Medulla oblongata (tissue), 1 donor: ENCODE measurements at regions not wholly inside any gene's neighbourhood (a gene's known extent, or its start where the extent isn't known, plus 50 kb on each side); places are given as distances from the start of the nearest gene placed in this dataset.

Source experiments
- DNase-seq: peaks from one replicate; pipeline ENCODE4 v3.0.0-alpha.2; 2015; ENCODE audit errors: extremely low spot score

DNA sequence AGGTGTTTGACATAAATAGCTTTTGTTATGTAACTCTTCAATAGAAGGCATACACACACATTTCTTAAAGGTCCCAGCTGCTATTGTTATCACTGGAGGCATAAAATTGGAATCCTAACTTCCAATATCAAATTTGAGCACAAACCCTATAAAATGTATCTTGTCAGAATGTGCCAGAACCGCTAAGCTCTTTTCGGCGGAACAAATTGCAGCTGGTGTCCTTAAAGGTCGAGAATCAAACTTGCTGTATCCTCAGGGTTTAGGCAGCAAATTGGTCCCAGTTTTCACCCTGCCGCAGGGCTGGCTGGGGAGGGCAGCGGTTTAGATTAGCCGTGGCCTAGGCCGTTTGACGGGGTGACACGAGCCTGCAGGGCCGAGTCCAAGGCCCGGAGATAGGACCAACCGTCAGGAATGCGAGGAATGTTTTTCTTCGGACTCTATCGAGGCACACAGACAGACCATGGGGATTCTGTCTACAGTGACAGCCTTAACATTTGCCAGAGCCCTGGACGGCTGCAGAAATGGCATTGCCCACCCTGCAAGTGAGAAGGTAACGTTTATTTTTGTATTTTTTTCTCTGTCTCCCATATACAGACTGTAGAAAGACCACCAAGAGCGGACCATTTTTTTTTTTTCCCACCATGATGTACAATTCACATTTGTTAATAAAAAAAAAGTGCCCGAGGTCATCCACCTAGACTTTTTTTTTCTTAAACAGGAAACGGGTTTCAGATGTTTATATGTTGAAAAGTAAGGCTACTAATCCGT, 297.1 kb downstream of the IRF8 start:
- no peak for DNase-seq

DNA sequence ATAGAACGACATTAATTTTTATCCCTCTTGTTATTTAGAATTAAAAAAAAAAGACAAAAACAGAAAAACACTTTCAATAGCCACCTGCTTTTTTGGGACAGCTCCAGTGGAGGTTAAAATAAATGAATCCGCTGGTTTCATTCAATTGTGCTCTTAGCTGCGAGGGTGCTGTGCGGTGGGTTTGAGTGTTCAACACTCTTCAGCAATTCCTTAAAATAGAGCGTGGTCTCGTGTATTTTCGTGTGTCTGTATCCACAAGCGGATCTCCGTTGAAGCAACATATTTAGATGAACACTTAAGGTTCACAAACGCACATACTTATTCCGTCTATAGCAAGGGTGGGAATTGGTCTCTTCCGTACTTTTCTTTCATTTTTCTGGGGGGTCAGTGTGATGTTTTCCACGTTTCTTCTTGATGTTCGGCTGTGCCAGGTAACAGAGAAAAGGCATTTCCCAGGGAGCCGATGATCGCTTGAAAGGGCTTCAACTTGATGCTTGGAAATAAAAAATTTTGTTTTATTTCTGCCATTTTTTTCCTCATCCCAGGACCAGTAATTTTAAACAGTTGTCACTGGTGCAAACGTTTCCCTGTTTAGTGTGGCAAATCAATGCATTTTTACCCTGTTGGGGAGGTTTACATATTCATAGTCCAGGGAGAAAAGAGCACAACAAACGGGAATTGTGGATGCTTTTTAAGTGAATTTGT, 297.9 kb downstream of the IRF8 start:
- no peak for DNase-seq

DNA sequence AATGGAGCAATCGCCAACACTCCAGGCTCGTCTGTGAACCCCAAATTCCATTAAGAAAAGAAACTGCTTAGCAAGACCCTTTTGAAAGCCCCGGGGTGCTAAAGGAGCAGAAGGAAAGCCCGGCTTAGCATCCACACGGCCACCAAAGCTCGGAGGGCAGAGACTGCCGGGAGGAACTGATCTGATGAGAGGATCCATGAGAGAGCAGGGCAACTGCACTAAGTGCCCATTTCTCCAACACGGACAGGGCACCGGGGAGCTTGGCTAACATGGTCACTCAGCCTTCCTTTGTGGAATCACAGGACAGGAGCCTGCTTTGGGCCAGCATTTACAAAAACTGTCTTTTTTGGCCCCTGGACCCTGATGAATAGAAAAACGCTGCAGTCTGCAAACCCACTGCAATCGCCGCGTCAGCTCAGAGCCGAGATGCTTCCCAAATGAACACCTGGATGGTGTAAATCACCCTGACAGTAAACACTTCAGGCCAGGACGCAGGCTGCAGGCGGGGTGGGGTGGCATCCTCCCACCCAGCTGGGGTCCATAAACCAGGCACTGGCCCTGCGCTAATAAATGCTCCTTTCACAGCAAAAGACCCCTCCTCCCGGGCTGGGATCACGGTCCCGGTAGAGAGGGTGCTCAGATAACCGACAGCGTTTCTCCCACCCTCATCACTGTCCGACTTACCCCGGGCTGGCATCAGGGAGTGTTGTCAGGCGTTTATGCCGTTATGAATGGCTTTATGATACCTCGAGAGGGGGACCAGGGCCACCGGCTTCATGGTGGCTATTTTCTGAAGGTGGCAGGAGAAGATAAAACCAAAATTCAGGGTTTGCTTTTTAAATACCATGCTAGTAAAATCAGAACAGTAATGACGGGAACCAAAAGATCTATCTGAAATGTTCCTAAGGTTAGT, 299.5 kb downstream of the IRF8 start:
- no peak for DNase-seq

DNA sequence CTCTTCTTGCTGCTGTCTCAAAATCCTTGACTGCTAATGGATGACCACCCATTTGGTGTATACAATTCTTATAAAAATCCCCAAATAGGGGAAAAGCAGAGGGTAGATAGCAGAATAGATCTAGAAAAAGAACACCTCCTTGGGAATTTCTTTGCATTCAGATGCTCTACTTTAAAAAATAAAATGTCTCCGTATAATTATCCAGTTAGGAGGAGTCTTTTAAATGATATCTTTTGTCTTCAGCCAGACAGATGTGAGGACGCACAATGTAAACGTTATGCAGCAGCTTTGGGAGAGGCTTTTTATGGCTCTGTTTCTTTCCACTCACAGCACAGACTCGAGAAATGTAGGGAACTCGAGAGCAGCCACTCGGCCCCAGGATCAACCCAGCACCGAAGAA, 300.2 kb downstream of the IRF8 start:
- no peak for DNase-seq

DNA sequence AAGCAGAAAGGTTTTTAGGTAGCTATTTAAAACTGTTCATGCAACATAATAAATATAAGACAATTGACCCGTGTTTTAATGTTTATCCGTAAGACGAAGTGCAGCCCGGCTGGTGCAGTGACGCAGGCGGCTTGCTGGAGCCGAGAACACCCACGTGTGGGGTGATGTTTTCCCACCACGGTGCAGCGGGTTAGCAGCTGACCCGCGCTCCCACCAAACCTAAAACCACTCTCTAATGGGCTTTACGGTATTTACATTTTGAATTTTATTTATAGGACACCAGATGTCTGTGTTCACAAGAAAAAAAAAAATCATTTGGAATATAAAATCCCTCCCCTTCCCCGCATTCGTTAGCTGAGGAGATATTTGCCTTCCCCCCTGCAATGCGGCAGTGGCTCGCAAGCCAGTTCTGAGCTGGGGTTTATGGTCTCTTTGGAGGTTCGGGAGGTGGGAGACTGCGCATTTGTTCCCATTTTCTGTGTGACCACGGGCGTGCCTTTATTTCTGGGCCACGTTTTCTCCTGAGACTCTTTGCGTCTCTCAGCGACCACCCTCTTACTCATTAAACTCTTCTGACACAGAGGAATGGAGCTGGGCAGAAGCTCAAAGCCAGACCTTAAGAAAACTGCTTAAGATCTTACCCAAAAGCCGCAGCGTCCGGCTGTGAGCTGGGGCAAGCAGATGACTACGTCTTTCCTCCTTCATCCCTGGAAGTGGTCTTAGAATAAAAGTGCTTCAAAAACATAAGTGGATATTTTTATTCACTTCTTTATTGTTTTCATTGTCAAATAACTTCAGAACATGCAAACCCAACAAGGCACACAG, 301.1 kb downstream of the IRF8 start:
- DNase-seq = no peak

DNA sequence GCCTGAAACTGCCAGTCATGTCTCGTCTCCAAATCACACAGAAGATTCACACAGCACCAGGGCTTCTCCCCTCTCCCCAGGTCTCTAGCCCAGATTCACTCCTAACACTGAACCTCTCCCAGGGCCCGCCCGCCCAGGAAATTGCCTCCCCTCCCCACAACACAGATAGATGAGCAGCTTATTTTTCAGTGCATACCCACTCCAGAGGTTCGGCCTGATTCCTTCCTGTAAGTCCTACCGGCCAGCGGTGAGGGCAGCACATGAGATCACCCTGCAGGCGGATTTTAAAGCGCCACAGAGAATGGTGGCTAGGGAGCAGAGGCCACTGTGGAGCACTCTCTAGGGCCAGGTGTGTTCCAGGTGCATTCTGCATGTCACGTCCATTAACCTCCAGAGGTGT, 301.8 kb downstream of the IRF8 start:
- DNase-seq = no peak

GRCh38 chr16:86201746-86202145, 302.8 kb downstream of the IRF8 start:
- DNase-seq = no peak

DNA sequence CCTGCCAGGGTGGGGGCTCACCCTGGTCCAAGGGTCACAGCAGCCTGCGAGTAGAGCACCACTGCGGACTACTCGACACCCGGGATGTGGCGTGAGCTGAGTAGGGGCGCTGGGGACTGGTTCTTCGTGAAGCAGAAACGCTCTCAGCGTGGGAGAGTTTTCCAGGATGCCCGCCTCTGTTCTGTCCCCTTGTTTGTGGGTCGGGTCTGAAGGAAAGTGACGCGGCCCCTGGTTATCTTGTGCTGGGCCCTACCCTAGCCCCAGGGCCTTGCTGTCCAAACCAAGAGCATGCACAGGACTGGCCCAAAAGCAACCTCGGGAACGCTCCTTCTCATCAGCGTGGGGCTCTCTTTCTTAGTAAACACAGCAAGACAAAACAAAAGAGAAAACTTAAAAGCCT, 303.3 kb downstream of the IRF8 start:
- DNase-seq = no peak

DNA sequence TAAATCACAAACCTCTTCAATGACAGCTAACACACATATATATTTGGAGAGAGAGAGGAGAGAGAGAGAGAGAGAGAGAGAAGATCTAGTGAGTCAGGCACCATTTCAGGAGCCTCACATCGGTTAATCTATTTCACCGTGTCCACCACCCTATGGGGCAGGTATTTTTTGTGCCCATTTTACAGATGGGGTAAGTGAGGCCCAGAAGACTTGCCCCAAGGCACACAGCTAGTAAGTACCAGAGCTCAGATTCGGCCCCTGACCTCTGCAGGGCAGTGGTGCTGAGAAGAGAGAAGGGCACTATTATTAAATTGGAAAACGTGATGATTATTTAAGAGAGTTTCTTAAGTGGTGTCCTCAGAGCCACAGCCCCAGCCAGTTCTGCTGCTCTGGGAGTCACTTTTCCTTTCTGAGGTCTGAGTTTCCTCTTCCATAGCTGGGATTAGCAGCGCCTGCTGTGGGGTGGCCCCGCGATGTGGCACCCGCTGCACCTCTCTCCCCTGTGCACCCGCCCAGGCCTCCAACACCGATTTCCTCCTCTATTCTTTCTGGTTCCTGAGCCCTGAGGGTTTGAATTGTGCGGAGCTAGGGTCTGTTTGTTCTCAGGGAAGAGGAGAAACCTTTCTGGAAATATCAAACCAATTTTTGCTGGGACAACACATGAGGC, 303.9 kb downstream of the IRF8 start:
- DNase-seq = no peak

DNA sequence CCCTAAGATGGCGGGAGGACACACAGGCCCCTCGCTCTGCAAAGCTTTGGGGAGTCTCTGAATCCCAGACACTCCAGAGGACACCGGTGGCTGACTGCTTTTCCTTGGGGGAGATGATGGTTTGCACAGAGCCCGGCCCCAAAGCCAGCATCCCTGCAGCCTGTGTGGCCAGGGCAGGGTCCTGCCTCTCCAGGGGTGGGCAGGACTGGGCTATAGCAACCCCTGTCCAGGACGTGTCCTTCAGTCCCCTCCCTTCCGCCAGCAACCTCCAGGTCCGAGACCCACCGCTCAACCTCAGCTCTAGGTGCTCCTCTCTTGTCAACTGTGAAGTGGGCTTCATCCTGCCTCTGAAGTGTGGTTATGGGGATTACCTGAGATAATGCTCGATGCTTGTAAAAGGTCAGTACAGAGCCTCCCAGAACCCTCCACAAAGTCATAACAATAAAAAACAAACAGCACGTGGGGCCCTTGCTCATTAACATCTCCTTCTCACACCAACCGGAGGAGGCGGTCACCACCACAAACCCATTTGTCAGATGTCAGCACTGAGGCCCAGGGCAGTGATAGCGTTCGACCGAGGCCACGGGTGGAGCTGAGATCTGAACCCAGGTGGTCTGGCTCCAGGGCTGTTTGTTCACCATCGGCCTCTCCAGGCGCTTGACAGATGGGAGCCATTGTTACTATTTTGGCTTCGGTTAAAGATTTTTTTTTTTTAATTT, 304.8 kb downstream of the IRF8 start:
- no peak for DNase-seq

DNA sequence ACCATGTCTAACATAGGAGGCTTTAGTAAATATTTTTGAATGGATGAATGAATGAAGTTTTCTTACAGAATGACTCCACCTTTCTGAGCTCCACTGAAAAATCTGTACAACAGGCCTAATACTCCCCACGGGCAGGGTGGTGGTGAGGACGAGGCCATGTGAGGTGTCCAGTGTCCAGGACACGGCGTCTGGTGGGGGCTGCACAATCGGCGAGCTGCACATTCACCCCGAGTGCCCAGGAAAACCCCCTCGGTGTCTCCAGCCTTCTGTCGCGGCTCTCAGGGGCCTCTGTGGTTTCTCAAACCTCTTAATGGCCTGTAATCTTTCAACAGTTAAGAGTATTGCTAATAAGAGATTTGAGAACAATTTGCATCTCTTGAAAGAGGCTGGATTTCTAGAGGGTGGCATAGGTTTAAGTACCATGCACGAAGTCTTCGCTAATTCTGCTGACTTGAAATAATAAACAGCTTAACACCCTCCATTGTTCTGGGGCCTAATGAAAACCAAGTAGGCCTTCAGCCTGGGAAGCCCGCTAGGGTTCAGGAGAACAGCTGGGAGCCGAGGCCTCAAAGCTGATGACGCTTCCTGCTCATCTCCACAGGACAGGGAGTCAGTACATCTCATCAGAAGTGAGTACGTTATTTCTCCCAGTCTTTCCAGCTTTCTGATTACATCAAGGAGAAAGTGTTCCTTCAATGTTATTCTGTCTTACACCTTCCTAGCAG, 304.6 kb upstream of the FOXF1 start:
- no peak for DNase-seq

DNA sequence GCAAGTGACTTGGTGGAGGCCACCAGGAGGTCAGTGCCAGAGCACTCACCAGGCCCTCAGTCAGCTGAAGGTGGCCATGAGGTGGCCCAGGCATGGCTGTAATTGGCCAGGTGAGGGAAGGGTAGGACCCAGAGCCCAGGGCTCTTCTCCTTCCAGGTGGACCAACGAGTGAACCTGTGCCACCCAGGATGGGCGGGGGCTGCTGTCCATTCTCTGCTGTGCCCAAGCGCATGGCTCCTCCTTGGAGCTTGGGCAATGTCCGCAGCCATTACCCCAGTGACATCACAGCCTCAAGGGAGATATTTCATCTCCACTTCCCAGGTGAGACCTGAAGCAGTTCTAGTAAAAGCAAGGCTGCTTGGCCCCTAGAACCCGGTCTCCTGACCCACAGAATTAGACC, 303.0 kb upstream of the FOXF1 start:
- no peak for DNase-seq

- DNase-seq = no peak
Observed at GRCh38 chr16:86209202-86209601, 301.1 kb upstream of the FOXF1 start.

GRCh38 chr16:86210403-86211193, 299.7 kb upstream of the FOXF1 start:
- DNase-seq = no peak

DNA sequence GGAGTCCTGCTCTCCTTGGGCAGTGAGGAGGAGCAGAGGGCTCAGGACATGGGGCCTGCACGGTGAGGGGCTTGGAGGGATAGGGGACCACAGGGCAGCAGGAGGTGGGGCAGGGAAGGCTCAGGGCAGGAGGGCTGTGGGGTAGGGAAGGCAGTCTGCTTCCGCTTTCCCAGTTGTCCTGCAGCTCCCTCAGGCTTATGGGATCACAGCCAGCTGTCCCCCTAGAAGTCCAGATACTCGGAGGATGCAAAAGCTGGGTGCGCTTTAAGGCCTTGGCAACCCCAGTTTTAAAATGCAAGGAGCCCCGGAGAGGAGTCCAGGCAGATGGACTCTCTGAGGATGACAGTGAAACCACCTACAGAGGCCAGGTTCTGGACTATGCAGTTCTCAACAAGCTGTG, 299.1 kb upstream of the FOXF1 start:
- no peak for DNase-seq

GRCh38 chr16:86211800-86212199, 298.5 kb upstream of the FOXF1 start:
- no peak for DNase-seq

- no peak for DNase-seq
Observed at GRCh38 chr16:86212706-86213436, 297.5 kb upstream of the FOXF1 start.
